HG02885 (cell line): ENCODE measurements at regions not wholly inside any gene's neighbourhood (a gene's known extent, or its start where the extent isn't known, plus 50 kb on each side); places are given as distances from the start of the nearest gene placed in this dataset.
"Not testable (repeated sequence)": the region's sequence is repeated elsewhere in the genome, so short reads cannot be mapped to it uniquely, and the experiment has no call there.

ENCODE experiments used
- ATAC-seq: cut with Tn5 transposase; IDR thresholded peaks from one replicate; pipeline ENCODE4 v1.9.1; 2021; ENCODE audit warnings: mild to moderate bottlenecking; ENCODE audit not compliant: unreplicated experiment, poor library complexity

DNA sequence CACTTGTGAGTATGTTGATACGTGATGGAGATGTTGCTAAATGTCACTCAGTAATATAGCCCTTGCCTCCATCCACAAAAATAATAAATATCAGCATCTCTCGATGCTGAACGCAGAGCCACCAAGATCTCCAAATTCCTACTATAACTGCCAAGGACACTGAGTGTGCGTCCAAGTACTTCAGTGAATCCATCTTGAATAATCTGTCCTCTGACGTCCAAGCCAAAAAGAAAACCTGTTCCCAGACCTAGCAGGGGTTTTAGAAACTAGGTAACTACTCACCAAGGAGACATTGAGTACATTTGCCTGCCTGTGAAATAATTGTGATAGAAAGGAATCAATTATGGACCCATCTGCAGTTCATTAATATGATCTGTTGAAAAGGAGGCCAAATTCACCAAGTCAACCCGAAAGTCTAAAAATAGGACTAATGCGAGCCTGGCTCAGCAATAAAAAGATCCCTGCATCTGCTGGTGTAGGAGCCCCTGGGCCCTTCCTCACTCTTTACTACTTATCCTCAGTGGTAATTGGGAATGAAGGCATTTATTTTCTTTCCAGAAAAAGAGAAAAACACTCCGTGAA, 226.9 kb upstream of the IRF2BP2 start:
- ATAC-seq, result no peak

DNA sequence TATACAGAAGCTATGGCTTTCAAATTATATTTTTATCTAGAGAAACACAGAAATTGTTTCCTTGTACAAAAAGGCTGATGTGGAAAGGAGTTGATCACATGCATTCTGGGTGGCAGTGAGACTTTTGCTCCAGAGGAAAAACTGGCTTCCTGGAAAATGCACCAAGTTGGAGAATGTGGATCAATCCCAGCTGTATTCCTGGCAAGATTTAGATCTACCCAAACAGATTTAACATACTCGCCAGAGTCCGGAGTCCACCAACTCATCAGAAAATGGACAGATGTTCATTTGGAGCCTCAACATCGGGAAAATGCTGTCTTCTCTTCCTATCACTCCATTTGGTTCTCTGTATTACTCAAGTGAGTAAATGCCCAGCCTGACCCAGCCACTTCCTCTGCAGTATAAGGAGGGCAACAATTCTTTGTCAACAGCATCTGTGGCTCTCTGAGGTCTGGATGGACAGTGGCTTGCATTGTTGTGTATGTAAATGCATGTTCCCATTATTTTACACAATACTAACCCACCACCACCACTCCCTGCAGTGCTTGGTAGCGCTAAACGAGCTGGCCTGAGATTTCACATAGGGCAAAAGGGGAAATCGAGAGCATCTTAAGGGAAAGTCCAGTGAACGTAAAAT, 226.2 kb upstream of the IRF2BP2 start:
- no peak for ATAC-seq

DNA sequence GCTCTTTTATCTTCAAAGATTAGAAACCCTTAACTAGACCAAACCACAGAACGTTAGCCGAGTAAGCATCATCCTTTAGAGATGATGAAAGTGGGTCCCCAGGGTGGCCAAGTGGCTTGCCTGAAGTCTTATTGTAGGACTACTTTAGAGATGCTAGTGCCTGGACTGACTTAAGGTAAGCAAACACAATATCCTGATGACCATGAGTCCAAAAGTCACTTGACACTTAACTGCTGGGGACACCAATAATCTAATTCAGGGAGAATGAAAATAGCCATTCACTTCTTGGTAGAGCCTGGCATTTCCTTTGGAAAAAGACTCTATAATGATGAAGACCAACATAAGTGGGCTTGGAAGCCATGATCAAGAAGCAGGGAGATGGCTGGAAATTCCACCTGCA, 225.3 kb upstream of the IRF2BP2 start:
- ATAC-seq, result no peak

DNA sequence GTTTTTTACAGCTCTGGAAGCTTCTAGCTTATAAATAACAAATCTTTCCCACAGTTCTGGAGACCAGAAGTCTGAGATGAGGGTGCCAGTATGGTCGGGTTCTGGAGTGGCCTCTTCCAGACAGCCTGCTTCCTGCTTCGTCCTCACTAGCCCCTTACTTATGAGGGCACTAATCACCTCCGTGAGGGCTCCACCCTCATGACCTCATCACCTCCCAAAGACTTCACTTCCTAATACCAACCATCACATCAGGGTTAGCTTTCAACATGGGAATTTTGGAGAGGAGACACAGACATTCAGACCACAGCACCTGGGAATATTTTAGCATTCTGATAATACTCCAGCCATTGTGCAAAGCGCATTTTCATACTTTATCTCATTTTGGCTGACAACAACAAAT, 223.7 kb upstream of the IRF2BP2 start:
- no peak for ATAC-seq

DNA sequence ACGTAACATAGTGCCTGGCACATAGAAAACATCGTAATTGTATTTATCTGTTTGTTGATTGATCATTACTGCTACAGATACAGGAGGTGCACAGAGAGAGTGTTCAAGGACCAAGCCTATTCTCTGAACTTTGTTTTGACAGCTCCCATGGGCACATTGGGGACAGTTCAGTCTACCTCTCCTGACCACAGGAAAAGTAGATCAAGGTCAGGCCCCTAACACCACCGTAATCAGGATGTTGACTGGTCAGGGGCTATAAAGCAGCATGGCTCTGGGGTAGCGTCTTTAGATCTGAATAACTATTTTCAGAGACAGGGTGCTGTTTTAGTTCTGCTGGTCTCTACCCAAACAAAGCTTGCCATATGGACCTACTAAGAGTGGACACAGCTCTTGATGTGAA, 223.1 kb upstream of the IRF2BP2 start:
- no peak for ATAC-seq

DNA sequence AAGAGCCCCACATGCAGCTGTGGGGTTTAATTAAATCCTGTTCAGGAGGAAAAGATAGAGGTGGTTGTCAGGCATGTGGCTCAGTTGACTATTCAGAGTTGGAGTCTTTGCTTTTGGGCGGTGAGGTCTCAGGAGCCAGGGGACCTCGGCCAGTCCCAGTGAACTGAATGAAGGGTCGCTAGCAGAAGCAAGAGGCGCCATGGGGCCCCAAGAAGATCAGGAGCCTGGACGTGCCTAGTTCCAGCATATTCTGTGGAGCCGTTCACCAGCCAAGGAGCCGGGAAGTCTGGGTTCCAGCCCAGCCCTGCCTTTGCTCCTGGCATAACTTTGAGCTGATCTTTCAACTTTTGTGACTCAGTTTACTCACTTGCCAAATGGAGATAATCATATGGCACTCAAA, 217.7 kb upstream of the IRF2BP2 start:
- no peak for ATAC-seq

DNA sequence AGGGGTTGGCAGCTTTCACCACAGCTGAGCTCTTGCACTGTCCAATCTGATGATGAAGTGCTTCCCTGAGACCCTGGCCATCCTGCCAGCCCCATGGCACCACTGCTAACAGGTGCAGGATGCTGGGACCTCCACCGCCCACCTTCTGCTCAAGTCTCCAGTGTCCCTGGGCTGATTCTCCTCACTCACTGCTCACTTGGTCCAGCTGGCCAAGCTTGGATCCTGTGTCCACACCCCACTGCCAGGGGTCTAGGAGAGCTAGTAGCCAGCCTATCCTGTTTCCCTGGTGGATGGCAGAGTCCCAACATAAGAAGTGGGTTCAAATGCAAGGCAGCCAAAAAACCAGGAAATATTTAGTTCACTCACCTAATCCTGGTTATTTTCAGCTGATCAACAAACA, 217.2 kb upstream of the IRF2BP2 start:
- no peak for ATAC-seq

DNA sequence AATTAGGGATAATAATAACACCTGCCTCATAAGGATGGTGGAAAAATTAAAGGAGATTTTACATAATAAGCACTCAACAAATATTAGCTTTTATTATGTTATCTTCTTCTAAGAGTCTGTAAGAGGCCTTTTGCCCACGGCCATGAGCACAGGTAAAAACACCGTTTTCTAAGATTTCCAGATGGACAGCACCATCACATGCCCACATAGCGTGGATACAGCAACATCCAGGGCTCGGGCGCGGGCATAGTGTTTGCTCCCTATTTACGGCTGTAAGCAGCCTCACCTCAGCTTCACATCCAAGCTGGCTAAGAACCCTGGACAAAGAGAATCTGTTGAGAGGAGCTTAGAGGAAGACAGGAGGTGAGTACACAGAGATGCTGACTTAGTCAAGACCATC, 216.4 kb upstream of the IRF2BP2 start:
- ATAC-seq, result no peak

DNA sequence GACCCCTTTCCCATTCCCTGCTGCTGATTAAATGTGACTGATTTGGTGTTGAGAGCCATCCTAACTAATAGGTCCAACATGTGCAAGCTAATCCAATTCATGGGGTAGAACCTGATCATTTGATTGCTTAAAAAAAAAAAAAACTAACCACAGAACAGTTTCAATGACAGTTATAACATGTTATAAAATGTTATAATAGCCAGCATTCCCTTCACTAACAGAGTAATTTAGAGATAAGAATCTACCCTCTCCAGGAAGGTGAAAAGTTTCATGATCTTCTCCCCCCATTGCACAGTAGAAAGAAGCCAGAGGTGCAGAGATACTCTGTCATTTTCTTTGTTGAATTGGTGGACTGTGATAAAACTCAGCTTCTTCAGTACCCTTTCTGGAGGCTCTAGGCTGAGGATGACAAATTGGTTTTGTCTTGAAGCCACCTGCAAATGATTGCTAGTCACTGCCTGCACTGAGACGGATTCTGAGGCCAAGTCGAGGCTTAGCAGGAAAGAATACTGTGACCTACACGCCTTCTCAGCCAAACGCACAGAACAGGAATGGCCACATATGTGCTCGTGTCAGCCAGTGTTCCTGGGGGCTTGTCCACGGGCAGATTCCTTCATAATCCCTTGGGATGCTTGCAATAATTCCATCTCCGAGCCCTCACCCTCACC, 215.7 kb upstream of the IRF2BP2 start:
- ATAC-seq, result no peak

DNA sequence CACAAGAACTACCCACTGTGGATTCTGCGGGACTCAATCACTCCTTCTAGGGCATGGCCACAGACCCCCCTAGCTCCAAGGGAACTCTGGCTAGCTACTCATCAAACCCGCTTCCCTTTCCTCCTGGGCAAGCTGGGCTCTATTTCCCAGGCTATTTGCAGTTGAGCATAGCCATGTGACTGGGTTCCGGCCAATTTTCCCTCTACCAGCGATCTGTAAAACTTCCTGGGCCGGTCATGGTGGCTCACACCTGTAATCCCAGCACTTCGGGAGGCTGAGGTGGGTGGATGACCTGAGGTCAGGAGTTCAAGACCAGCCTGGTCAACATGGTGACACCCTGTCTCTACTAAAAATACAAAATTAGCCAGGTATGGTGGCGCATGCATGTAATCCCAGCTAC, 214.9 kb upstream of the IRF2BP2 start:
- ATAC-seq, result not testable (repeated sequence)

DNA sequence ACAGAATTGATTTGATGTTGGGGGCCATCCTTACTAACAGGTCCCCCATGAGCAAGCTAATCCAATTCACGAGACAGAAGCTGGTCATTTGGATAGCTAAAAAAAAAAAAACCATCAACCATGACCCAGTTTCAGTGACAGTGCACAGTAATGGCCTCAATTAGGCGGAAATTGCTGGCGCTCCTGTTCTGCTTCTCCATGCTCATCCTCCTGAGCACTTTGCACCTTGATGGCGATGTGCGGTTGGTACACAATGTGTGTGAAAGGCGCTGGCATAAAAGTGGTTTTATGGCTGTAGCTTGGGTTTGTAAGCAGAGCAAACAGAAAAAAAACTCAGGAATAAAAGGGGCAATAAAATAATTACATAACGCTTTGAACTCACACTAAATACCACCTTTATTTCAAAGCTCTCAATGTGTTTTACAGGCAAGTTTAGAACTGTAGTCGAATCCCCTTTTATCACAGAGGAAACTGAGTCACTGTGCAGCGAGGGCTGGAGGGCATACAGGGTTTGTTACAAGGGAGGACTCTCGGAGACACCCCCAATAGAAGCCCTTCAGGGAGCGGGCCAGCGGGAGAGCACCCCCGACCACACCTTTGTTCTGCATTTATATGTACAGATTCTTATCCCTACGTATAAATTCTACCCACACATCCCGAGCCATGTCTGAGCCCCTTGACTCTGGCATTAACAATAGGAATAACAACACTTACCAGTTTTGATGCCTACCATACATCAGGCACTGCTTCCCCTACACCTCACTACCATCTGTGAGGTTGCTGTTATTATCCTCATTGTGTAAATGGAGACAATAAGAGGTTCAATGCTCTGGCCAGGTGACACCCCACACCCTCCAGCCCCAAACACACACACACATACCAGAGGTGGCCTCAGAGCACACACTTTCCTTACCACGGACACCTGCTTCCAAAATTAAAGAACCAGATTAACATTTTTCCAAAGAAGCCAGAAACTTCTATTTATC, 213.5 kb upstream of the IRF2BP2 start:
- no peak for ATAC-seq

DNA sequence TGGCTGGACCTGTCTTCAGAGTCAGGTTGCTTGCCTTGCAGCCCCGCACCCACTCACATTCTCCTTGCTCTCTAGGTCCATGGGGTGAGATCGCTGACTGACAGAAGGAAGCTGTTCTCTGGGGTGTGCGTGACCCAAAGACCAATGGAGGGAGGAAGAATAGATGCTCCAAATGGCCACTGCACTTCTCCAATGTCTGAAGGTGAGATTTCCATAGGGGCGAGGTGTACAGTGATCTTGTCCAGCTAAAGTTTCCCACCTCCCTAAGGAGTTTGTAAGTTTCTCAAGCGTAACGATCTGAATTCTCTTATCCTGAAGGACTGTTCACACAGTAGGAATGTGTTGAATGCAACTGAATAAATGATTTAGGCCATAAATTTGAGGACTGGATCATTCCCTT, 211.9 kb upstream of the IRF2BP2 start:
- ATAC-seq, result no peak

DNA sequence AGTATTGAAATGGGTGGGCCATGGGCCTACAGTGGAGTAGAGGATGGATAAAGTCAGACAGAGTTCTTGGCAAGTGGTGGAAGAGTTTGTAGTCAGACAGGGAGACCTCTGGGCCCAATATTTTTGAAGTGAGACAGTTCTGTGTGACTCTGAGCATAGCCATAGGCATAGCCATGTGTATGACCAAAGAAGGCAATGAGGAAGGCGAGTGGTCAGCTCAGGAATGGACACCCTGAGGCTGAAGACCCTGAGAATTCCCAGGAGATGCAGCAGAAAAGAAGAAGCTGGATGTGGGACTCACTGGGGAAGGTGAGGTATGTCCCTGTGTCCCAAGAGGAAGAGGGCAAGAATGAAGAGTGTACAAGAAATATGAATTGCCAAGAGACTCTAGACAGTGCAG, 210.6 kb upstream of the IRF2BP2 start:
- no peak for ATAC-seq

DNA sequence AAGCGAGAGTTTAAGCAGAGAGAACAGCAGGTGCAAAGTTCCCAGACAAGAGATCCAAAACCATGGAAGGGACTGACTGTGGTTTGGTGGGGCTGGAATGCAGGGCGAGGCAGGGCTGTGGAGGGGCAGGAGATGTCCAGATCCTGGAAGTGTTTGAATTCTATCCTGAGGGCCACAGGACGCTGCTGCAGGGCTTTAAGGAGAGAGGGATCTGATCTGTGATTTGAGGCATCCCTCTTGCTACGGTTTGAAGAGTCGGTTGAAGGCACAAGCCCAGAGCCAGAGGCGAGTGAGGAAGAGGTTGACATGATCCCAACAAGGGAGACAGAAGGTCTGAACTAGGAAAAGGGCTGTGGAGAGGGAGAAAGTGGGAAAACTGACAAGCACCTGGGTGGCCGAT, 209.9 kb upstream of the IRF2BP2 start:
- not testable (repeated sequence) for ATAC-seq

DNA sequence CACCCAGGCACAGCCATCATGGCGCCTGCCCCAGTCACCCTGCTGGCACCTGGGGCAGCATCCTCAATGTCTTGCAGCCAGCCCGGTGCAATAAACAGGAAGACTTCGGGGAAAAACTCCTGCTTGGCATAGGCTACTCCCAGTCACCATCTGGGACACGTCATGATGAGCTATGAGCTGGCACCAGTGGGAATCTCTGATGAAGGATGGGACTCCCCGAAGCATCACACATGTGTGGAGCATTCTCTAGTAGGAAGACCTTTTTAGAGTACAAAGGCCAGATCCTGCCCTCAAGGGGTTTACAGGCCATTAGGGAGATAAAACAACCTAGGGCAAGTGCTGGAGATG, 208.0 kb upstream of the IRF2BP2 start:
- not testable (repeated sequence) for ATAC-seq

DNA sequence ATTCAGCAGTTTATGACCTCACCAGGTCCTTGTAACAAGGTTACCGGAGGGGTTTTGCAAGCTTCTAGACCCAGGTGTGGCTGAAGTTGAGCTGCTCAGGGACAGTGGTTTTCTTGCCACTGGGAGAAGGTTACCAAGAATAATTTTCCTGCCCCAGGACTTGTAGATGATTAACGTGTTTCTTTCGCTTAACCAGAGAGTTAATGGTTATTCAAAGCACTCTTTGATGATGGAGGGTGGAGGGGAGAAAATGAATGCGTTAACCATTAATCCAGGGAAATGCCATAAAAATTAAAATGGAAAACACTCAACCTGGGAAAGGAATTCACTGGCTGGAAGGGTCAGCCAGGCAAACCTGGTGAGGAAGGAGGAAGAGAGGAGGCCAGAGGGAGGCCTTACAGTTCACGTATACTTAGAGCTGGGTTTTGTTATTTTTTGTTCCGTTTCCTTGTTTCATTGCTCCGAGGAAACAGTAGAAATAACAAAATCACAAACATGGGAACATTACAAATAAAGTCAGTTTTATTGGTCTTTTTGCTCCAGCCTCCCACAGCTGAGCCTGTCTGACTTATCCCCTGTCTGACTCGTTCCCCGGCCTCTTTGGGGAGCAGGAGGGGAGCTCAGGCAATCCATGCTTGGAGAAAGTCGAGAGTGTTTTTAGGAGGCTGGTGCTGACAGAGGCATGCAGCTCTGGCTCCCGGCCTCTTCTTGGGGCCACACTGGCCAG, 207.5 kb upstream of the IRF2BP2 start:
- ATAC-seq, result not testable (repeated sequence)

DNA sequence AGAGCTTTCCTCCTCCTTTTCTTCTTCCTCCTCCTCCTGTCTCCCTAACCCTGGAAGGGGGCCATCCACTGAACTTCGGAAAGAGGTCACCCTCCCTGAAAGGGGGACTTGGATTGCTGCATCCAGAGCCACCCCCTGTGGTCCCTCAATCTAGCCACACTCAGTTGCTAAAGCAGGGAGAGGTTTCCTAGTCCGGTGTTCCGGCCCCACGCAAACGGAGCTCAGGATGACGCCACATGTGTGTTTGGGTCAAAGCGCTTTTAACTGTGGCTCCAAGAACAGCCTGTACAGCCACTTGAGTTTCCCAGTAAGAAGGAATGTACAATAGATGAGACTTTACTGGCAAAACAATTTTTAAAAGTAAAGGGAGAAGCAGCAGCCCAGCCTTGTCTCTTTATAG, 206.9 kb upstream of the IRF2BP2 start:
- not testable (repeated sequence) for ATAC-seq

DNA sequence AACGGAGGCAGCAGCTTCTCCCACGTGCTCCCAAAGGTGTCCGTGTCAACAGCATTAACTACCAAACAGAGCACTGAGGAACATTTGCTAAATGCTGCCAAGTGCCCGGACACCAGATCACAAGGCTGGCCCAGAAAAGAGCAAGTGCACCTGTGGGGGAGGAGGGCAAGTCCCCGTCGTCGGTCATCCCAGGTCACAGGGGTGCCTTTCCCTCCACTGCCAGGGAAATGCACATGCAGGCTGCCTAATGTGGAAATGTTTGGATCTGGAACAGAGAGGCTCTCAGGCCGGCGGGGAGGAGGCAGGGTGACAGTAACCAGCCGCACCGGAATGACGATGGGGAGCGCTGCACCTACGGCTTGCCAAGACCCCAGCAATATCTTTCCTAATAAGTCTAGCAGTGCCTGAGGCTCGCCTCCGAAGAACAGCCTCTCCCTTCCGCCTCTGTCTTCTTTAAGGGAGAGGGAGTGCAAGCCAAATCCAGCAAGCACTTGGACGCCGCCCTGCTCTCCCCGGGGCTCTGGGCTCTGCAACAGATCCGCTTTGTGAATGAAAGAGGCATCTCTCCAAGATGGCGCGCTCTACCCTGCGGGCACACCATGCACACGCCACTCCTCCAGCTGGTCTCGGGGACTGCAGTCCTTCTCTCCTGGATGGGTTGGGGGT, 206.3 kb upstream of the IRF2BP2 start:
- not testable (repeated sequence) for ATAC-seq

DNA sequence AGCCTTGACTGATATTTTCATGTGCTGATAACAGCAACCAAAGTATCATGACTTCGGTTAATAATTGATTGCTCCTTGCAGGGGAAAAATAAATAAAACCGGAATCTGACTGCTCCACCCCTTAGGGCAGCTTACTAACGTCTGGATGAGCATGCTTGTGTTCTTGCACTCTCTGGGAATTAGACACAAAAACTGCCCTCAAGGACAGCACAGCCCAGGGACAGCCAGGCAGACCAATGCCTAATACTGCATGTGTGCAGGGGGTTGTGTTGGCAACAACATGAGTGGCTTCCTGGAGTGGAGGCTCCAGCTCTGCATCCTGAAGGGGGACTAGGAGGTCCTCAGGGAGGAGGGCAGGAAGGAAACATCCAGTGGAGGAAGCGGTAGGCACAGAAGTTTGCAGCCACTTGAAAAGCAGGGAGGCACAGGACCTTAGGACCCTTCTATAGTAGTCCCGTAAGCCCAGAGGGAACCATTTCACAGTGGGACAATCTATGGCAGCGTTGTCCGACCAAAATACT, 205.4 kb upstream of the IRF2BP2 start:
- ATAC-seq, result not testable (repeated sequence)
